Activated naive CD8-positive, alpha-beta T cell treated with anti-CD3 and anti-CD28 coated beads, Interleukin-2, amount 50 U/mL, for 16 hours (primary cell): ENCODE measurements at regions not wholly inside any gene's neighbourhood (a gene's known extent, or its start where the extent isn't known, plus 50 kb on each side); places are given as distances from the start of the nearest gene placed in this dataset.
"Not testable (repeated sequence)": the region's sequence is repeated elsewhere in the genome, so short reads cannot be mapped to it uniquely, and the experiment has no call there.

Experiments
- DNase-seq: peaks from one replicate; pipeline ENCODE4 v3.0.0-alpha.2; 2020; ENCODE audit warnings: low read depth, low spot score

GRCh38 chr9:88596376-88596775 is 61.4 kb downstream of the NXNL2 start:
- DNase-seq, result no peak

DNA sequence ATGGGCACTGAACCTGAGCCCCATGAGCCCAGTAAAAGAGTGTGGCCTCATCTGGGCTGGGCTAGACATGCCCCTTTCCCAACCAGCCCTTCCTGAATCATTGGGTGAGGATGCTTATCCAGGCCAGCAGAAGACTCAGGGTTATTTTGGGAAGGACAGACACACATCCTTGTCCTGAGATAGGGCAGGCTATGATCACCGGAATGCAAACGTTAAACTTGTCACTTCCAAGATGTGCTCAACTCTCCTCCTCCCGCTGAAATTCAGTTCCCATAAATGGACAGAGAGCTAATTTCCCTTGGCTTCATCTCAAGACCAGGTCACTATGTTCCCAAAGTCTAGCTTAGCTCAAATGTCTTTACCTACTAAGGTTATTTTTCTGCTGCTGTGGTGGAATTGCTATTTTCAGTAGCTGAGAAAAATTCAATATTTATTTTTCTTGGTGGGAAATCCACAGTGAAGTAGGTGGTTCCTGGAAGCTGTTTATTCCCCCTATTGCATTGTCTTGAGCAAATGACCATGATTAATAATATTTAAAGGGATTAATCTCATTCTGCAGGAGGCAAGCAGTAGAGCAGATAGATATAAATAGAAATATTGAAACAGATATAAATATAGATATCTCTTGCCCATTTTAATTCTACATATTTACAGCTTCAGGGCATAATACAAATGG is 70.0 kb downstream of the NXNL2 start:
- DNase-seq, result no peak

DNA sequence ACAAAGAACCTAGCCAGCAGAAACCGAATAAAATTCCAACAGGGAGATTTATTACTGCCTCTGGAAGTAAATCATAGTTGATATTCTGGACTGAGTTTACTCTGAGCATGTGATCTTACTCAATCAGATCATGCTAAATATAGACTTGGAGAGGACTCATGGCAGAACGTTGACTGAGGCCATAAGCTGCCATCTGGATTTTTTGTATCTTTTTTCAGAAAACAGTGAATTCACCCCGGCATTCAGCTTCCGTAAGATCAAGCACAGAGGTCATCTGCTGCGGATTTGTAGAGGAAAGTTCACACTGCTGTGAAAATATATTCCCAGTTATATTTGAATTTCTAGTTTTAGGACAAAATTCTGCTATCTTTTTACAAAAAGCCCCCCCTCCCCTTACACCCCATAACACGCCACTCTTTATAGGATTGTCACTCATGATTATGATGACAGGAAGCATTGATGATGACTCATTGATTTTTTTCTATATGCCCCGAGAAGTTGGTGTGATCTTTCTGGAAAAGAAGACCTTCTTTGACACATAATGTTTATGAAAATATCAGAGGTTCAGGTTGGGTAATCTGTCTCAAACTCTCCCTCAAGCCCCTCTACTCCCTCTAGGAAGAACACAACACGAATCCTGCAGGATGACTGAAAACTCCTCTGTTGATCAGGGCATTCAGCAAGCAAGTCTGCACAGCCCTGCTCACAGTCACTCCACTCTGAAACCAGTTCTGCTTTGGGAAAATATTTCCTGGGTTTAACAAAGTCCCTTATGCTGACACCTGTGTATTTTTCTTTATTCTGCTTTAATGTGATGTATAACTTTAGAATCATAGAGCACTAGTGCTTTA is 70.8 kb downstream of the NXNL2 start:
- no peak for DNase-seq

DNA sequence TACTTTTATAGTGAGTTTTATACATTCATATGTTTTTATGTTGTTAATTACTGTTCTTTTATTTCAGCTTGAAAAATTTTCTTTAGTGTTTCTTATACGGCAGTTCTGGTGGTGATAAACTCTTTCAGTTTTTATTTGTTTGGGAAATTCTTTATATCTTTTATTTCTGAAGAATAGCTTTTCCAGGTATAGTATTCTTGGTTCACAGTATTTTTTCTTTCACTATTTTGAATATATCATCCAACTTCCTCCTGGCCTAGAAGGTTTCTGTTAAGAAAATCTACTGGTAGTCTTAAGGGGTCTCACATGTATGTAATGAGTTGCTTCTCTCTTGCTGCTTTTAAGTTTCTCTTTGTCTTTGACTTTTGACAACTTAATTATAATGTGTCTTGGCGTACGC is 79.4 kb downstream of the NXNL2 start:
- DNase-seq, result no peak

- no peak for DNase-seq
These were observed 88.7 kb downstream of the NXNL2 start for GRCh38 chr9:88623698-88624097.

DNA sequence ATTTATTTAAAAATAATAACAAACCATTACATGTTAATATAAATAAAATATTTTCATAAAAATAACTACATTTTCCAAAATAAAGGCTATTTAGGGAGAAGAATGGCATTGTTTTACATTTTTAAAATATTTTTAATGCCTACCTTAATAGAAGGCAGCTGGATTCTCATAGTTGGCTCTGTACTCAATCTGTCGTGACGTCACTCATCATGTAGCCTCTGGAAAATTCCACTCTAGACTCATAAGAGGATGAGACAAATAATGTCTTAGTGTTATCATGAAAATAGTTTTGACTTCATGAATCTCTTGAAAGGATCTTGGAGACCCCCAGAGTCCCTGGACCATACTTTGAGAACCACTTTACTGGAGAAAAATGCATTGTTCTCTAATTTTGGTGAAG is 93.1 kb downstream of the NXNL2 start:
- no peak for DNase-seq

DNA sequence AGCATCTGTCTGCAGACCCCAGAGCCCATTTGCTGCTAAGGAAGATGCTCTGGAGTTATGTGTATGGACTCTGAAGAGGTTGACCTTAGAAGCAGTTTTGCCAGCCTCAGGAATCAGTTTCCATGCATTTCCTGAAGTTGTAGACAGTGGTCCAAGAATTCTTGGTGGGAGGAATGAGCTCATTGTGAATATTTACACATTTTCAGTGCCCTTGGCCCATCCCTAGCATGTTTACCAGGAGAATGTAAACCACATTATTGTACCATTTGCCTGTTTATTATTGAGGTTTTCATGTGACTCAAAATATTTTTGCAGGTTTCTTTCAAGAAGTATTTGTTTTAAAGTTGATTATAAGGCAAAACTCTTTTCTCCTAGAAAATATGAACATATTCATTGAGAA is 93.8 kb downstream of the NXNL2 start:
- no peak for DNase-seq

DNA sequence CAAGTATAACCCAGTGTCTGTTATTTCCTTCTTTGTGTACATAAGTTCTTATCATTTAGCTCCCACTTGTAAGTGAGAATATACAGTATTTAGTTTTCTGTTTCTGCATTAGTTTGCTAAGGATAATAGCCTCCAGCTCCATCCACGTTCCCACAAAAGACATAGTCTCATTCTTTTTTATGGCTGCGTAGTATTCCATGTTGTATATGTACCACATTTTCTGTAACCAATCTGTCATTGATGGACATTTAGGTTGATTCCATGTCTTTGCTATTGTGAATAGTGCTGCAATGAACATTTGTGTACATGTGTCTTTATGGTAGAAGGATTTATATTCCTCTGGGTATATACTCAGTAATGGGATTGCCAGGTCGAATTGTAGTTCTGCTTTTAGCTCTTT is 95.6 kb downstream of the NXNL2 start:
- DNase-seq, result not testable (repeated sequence)

DNA sequence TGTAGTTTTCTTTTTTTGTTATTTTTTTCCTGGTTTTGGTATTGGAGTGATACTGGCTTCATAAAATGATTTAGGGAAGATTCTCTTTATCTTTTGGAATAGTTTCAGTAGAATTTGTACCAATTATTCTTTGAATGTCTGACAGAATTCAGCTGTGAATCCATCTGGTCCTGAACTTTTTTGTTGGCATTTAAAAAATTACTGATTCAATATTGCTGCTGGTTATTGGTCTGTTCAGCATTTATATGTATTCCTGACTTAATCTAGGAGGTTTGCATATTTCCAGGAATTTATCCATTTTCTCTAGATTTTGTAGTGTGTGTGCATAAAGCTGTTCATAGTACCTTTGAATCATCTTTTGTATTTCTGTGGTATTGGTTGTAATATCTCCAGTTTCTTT is 100.2 kb downstream of the NXNL2 start:
- no peak for DNase-seq

DNA sequence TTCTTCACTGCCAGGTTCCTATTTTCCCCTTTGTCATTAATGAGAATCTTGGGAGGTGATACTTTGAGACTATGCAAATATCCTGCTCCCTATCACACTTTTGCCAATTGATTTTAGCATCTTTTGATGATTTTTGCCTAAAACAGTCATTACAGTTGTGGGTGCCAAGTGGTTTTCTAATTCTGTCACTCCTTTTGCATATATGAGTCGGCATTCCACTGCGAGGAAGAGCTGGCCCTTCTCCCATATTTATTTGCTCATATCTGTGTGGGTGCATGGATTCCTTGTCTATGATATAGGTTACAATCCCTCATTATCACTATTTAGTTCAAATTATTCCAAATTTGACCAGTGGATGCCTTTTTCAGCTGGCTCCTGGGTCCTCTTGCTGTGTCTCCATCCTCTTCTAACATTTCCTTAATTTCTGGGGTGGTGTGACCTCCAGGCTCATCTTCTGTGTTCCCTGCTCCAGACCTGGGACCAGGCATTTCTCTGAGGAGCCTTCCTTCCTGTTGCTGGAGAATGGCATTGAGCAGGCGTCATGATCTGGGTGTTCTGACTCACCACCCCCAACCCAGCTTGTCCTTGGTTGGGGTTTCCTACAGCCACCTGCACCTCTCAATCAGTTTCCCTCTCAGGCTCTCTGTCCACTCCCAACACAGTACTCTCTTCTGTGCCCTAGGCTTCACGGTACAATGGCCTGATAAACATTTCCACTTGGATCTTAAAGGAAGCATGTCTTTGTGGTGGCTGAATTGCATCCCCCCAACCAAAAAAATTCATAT is 106.7 kb downstream of the NXNL2 start:
- no peak for DNase-seq

DNA sequence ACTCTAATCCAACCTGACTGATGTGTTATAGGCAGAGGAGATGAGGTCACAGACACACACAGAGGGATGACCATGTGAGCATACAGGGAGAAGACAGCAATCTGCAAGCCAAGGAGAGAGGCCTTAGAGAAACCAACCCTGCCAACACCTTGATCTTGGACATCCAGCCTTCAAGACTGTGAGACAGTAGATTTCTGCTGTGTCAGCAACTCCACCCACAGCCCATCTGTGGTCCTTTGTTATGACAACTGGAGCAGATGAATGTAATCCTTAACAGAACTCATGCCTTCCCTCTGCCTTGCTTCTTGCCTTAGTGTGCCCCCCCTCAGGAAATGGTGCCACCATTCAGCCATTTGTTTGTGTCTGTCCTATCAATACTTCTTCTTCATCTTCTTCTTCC is 107.4 kb downstream of the NXNL2 start:
- no peak for DNase-seq

DNA sequence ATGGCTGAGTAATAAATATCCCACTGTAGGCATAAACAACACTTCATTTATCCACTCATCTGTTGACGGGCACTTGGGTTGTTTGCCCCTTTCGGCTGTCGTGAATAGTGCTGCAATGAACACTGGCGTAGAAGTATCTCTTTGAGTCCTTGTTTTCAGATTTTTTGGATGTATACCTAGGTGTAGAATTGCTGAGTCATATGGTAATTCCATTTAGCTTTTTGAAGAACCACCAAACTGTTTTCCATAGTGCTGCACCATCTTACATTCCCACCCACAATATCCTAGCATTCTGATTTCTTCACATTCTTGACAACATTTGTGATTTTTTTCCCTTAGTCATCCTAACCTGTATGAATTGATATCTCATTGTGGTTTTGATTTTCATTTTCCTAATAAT is 109.0 kb downstream of the NXNL2 start:
- no peak for DNase-seq

- DNase-seq, result no peak
These were observed 110.3 kb downstream of the NXNL2 start for GRCh38 chr9:88645172-88645878.

- DNase-seq, result no peak
These were observed 110.9 kb downstream of the NXNL2 start for GRCh38 chr9:88645879-88646199.

- DNase-seq, result no peak
These were observed 111.7 kb downstream of the NXNL2 start for GRCh38 chr9:88646539-88647300.

DNA sequence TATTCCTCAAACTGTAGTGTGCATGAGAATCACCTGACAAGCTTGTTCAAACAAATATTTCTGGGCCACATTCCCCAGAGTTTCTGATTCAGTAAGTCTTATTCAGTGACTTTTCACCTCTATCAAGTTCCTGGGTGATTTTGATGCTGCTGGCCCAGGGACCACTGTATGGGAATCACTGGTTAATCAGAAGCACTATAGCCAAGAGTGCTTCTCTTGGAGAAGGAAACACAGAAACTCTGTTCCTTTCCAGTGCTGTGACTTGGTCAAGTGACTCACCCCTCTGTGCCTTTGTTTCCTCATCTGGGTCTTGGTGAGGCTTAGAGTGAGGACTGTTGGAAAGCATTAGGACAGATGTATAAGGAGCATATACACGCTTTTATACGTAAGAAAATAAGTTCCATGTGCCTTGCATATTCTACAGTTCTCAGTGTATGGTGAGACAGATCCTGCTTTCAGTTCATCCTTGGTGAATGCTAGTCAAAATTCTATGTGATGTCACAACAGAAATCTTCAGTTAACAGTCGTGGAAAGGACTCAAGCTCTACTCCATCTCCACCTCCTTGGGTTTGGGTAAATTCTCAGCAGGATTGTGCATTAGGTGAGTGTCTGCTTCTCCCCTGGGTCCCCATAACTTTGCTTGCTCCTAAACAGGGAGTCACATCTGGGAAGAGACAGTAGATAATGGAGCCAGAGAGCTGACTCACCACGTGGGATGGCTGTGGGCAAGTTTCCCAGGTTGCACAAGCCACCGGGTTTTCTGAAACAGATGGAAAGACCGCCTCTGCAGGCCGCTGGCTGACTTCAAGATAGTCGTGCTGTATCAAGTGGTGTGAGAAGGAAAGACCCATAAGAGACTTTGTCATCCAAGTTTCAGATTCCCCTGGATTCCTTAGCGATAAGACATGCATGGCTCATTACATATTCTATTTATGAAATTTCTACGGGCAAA is 117.0 kb downstream of the NXNL2 start:
- DNase-seq, result no peak

GRCh38 chr9:88652876-88653275 is 117.9 kb downstream of the NXNL2 start:
- no peak for DNase-seq

- DNase-seq, result no peak
These were observed 118.4 kb downstream of the NXNL2 start for GRCh38 chr9:88653406-88653805.

DNA sequence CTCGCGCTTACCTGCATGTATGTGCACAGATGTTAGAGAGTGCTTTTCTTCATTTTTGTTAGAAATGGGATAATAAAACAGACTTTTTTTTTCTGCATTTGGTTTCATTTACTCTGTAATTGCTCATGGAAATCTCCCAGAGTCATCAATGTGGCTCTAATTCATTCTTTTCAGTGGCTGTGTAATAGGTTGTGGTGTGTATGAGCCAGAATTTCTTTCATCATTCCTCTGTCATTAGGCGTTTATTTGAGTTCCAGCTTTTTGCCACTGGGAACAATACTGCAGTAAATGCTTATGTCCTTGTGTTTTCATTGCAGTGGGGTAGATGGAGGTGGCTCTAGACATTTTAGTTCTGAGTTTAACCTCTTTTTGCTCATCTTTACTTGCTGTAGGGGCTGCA is 118.9 kb downstream of the NXNL2 start:
- DNase-seq, result no peak

GRCh38 chr9:88657893-88658292 is 122.9 kb downstream of the NXNL2 start:
- no peak for DNase-seq
